GM20000 (cell line): ENCODE measurements at regions not wholly inside any gene's neighbourhood (a gene's known extent, or its start where the extent isn't known, plus 50 kb on each side); places are given as distances from the start of the nearest gene placed in this dataset.
A peak's percentile ranks its signal among the peaks of the same experiment; 100 is the strongest.

Experiments used
- DNase-seq: peaks from one replicate; pipeline ENCODE4 v3.0.0; 2012; ENCODE audit warnings: low spot score
- TF ChIP-seq, protein P1 (sequence below): IDR thresholded peaks from 2 replicates; pipeline ENCODE4 v1.5.1; 2012; ENCODE audit warnings: mild to moderate bottlenecking, control low read depth; ENCODE audit errors: extremely low read depth, missing control alignments

DNA sequence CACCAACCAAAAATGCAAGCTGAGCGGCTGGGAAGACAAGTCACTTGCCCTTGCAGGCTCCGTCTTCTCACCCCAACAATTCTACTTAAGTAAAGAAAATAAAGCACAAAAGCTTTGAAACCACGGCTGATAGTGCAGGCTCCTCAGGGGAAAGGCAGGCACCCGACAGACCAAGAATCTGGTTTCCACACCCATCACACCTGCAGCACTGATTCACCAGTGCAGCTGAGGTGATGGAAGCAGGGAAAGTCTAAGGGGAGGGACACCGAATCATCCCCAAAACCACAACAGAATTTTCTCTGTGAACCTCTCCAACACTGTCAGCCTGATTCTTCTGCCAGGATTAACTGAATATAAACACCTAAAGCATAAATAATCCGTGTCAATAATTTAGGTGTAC, 62.0 kb upstream of the NSMCE3 start:
- DNase-seq, result no peak
- TF ChIP-seq, protein P1, sequence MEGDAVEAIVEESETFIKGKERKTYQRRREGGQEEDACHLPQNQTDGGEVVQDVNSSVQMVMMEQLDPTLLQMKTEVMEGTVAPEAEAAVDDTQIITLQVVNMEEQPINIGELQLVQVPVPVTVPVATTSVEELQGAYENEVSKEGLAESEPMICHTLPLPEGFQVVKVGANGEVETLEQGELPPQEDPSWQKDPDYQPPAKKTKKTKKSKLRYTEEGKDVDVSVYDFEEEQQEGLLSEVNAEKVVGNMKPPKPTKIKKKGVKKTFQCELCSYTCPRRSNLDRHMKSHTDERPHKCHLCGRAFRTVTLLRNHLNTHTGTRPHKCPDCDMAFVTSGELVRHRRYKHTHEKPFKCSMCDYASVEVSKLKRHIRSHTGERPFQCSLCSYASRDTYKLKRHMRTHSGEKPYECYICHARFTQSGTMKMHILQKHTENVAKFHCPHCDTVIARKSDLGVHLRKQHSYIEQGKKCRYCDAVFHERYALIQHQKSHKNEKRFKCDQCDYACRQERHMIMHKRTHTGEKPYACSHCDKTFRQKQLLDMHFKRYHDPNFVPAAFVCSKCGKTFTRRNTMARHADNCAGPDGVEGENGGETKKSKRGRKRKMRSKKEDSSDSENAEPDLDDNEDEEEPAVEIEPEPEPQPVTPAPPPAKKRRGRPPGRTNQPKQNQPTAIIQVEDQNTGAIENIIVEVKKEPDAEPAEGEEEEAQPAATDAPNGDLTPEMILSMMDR, result no peak

DNA sequence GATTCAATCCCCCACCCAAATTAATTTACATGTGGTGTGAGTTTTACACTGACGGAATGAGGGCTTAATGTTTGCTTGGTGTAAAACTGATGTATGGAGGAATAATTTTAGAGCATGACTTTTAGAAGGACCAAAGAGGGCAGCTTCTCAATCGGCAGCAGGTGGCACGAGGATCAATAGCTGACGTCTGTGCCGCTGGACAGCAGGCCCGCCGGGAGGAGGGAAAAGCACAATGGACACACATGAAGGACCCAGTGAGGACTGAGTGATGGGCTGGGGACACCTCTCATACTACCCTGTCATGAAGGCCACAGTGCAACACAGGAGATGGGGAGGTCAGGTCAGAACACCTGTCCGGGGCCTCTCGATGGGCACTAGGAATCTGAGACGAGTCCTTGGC, 61.4 kb upstream of the NSMCE3 start:
- no peak for DNase-seq

DNA sequence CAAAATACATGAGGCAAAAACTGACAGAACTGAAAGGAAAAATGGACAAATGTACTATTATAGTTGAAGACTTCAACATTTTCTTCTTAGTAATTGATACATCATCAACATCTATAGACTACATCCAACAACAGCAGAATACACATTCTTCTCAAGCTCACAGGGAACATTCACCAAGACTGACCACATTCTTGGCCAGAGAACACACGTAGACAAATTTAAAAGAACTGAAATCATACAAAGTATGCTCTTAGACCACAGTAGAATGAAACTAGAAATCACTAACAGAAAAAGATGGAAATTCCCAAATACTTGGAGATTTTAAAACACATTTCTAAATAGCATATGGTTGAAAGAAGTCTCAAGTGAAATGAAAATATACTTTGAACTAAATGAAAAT, 55.1 kb upstream of the NSMCE3 start:
- DNase-seq, result no peak
- TF ChIP-seq, protein P1, result no peak

More for the DNA sequence above, 61.4 kb upstream of the NSMCE3 start:
- TF ChIP-seq, protein P1, result no peak

DNA sequence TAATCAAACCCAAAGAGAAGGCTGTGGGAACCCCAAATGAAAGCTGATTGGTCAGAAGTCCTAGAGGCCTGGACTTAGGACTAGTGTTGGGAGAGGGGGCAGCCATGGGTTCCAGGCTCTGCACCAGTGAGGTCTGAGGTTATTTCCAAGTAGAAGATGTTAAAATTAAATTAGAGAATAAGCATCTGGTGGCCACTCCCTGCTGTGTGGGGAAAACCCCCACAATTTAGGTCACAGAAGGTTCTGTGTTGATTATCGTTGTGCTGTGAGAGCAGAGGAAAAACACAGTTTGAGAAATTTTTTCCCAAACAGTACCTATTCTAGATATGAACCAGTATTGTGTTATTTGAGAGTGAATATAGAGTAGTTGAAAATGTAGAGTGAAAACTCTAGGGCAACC, 53.9 kb upstream of the NSMCE3 start:
- peak; percentile 22 for DNase-seq
- TF ChIP-seq, protein P1, result no peak

DNA sequence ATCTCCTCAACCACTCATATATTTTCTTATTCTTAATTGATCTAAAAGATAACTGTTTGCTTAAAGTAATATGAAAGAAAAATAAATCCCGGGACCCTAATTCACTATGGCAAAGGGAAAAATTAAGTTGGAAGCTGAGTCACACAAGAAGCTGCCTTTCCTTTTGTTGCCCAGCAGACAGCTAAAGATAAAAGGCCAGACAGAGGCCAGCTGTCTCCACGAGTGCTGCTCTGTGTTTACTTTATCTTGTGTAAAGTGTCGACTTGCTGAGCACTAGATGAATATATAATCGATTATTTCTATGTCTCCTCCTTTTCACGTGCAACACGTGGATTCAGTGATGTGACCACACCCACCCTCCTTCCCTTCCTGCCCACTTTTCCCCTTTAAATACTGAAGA, 52.8 kb upstream of the NSMCE3 start:
- DNase-seq, result no peak
- TF ChIP-seq, protein P1, result no peak

DNA sequence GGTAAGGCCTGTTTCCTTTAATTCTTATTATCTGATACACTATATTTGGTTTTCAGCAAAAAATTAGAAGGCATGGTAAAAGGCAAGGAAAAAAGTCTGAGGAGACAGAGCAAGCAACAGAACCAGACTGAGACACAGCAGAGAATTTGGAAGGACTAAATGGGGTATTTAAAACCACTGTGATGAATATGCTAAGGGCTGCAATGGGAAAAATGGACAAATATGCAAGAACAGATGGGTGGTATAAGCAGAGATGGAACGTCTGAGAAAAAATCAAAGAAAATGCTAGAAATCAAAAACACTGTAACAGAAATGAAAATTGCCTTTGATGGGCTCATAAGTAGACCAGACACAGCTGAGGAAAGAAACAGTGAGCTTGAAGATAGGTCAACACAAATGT, 50.8 kb upstream of the NSMCE3 start:
- TF ChIP-seq, protein P1, result no peak
- no peak for DNase-seq

DNA sequence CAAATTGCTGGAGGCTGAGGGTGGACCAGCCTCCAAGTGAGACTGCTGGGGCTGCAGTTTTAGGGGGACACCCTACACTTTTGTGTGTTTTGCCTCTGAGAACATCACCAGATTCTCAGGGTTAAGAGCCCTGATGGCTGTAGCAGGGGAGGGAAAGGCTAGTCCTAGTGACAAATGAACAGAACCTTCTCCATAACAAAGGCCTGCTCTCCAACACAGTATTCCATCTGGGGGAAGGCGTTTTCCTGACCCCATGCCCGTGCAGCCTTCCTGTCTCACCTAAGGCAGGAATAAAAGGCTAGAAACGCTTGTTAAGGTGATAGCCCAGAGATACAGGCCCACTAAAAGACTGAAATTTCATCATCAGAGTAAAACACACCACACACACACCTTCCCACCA, 50.2 kb upstream of the NSMCE3 start:
- TF ChIP-seq, protein P1, result no peak
- no peak for DNase-seq
